H9 (cell line): ENCODE measurements at regions not wholly inside any gene's neighbourhood (a gene's known extent, or its start where the extent isn't known, plus 50 kb on each side); places are given as distances from the start of the nearest gene placed in this dataset.

ENCODE experiments used
- DNase-seq: peaks from one replicate; pipeline ENCODE4 v3.0.0-alpha.2; 2017
- H2AFZ ChIP-seq: one replicate; pipeline ENCODE4 v1.6.1; 2013; ENCODE audit warnings: mild to moderate bottlenecking, low read length, control low read depth, moderate library complexity
- H2AK5ac ChIP-seq: 2 replicates; pipeline ENCODE4 v1.6.1; 2013; ENCODE audit warnings: low read length, control low read depth, mixed read lengths; ENCODE audit not compliant: insufficient read length
- H2BK120ac ChIP-seq: one replicate; pipeline ENCODE4 v1.6.1; 2013; ENCODE audit warnings: low read depth, mild to moderate bottlenecking, low read length, control low read depth, inconsistent platforms; ENCODE audit not compliant: poor library complexity, severe bottlenecking
- H2BK12ac ChIP-seq: 2 replicates; pipeline ENCODE4 v1.6.1; 2013; ENCODE audit warnings: low read length, control low read depth, mixed read lengths, low read depth; ENCODE audit not compliant: insufficient read length
- H2BK15ac ChIP-seq: 2 replicates; pipeline ENCODE4 v1.6.1; 2013; ENCODE audit warnings: low read depth, low read length, control low read depth
- H2BK20ac ChIP-seq: one replicate; pipeline ENCODE4 v1.6.1; 2013; ENCODE audit warnings: low read depth, mild to moderate bottlenecking, low read length, control low read depth, inconsistent platforms; ENCODE audit not compliant: poor library complexity, severe bottlenecking
- H2BK5ac ChIP-seq: 2 replicates; pipeline ENCODE4 v1.6.1; 2013; ENCODE audit warnings: low read length, control low read depth, mixed read lengths; ENCODE audit not compliant: insufficient read length
- H3K14ac ChIP-seq: 2 replicates; pipeline ENCODE4 v1.6.1; 2013; ENCODE audit warnings: low read length, control low read depth; ENCODE audit not compliant: insufficient read depth
- H3K18ac ChIP-seq: 2 replicates; pipeline ENCODE4 v1.6.1; 2013; ENCODE audit warnings: low read depth, mild to moderate bottlenecking, mixed read lengths, low read length, control low read depth; ENCODE audit not compliant: insufficient read length
- H3K23ac ChIP-seq: 2 replicates; pipeline ENCODE4 v1.6.1; 2013; ENCODE audit warnings: low read length, control low read depth, mixed read lengths, low read depth; ENCODE audit not compliant: insufficient read length
- H3K23me2 ChIP-seq: 2 replicates; pipeline ENCODE4 v1.6.1; 2013; ENCODE audit warnings: low read depth, mild to moderate bottlenecking, mixed read lengths, low read length, control low read depth; ENCODE audit not compliant: insufficient read length, poor library complexity, severe bottlenecking
- H3K27ac ChIP-seq: 2 replicates; pipeline ENCODE4 v1.5.1; 2013; ENCODE audit warnings: low read length, control low read depth, mixed read lengths, low read depth; ENCODE audit not compliant: insufficient read length
- H3K27me3 ChIP-seq: 2 replicates; pipeline ENCODE4 v1.6.1; 2013; ENCODE audit warnings: low read length, control low read depth, inconsistent platforms; ENCODE audit not compliant: insufficient read depth
- H3K4ac ChIP-seq: 2 replicates; pipeline ENCODE4 v1.6.1; 2013; ENCODE audit warnings: low read depth, mild to moderate bottlenecking, control low read depth, inconsistent platforms, low read length, moderate library complexity
- H3K4me1 ChIP-seq: 2 replicates; pipeline ENCODE4 v1.6.1; 2013; ENCODE audit warnings: low read length, control low read depth, inconsistent platforms; ENCODE audit not compliant: insufficient read depth
- H3K4me2 ChIP-seq: 2 replicates; pipeline ENCODE4 v1.6.1; 2013; ENCODE audit warnings: low read length, control low read depth, mixed read lengths; ENCODE audit not compliant: insufficient read length, insufficient read depth
- H3K56ac ChIP-seq: 2 replicates; pipeline ENCODE4 v1.6.1; 2013; ENCODE audit warnings: low read depth, mild to moderate bottlenecking, mixed read lengths, low read length, control low read depth; ENCODE audit not compliant: insufficient read length
- H3K79me1 ChIP-seq: 2 replicates; pipeline ENCODE4 v1.6.1; 2013; ENCODE audit warnings: low read depth, mild to moderate bottlenecking, moderate library complexity, low read length, control low read depth, inconsistent platforms; ENCODE audit not compliant: insufficient read depth, poor library complexity, severe bottlenecking
- H3K79me2 ChIP-seq: 2 replicates; pipeline ENCODE4 v1.6.1; 2013; ENCODE audit warnings: low read length, control low read depth, inconsistent platforms; ENCODE audit not compliant: insufficient read depth
- H3K9ac ChIP-seq: 2 replicates; pipeline ENCODE4 v1.6.1; 2013; ENCODE audit warnings: low read length, control low read depth, mixed read lengths; ENCODE audit not compliant: insufficient read length; ENCODE audit errors: extremely low read depth
- H3K9me3 ChIP-seq: one replicate; pipeline ENCODE4 v1.6.1; 2013; ENCODE audit warnings: low read depth, low read length, inconsistent platforms; ENCODE audit not compliant: control insufficient read depth
- H3T11ph ChIP-seq: one replicate; pipeline ENCODE4 v1.6.1; 2013; ENCODE audit warnings: mild to moderate bottlenecking, low read length, control low read depth, inconsistent platforms
- H4K20me1 ChIP-seq: one replicate; pipeline ENCODE4 v1.6.1; 2013; ENCODE audit not compliant: control insufficient read depth, insufficient read length, insufficient read depth
- H4K5ac ChIP-seq: 2 replicates; pipeline ENCODE4 v1.6.1; 2013; ENCODE audit warnings: low read depth, mild to moderate bottlenecking, mixed read lengths, low read length, control low read depth; ENCODE audit not compliant: insufficient read length
- H4K8ac ChIP-seq: replicated peaks from 2 replicates; pipeline ENCODE4 v1.6.1; 2013; ENCODE audit warnings: low read length, control low read depth, mixed read lengths, low read depth; ENCODE audit not compliant: insufficient read length
- H4K91ac ChIP-seq: 2 replicates; pipeline ENCODE4 v1.6.1; 2013; ENCODE audit warnings: low read depth, mild to moderate bottlenecking, moderate library complexity, mixed read lengths, low read length, control low read depth; ENCODE audit not compliant: insufficient read length
- H3K27ac Mint-ChIP-seq, 3 experiments: 2 replicates in 2 of 3; 3 replicates in 1 of 3; pipeline ENCODE4 v1.8.0; 2020 to 2021; ENCODE audit warnings: mixed read lengths in 3 of 3, mild to moderate bottlenecking in 1 of 3, moderate library complexity in 1 of 3
- H3K27me3 Mint-ChIP-seq: 2 replicates; pipeline ENCODE4 v1.8.0; 2021; ENCODE audit warnings: low read depth, mild to moderate bottlenecking, moderate library complexity, mixed read lengths
- H3K36me3 Mint-ChIP-seq, 3 experiments: 2 replicates in 2 of 3; 3 replicates in 1 of 3; pipeline ENCODE4 v1.8.0; 2020 to 2021; ENCODE audit warnings: low read depth in 3 of 3, mixed read lengths in 3 of 3; ENCODE audit not compliant: insufficient read depth in 1 of 3
- H3K4me1 Mint-ChIP-seq, 2 experiments: 2 replicates each; pipeline ENCODE4 v1.8.0; 2020; ENCODE audit warnings: mixed read lengths in 2 of 2
- H3K4me3 Mint-ChIP-seq, 2 experiments: 2 replicates in 1 of 2; 3 replicates in 1 of 2; pipeline ENCODE4 v1.8.0; 2020 to 2021; ENCODE audit warnings: mild to moderate bottlenecking in 2 of 2, mixed read lengths in 2 of 2, moderate library complexity in 1 of 2
- H3K9me3 Mint-ChIP-seq, 2 experiments: 2 replicates in 1 of 2; 3 replicates in 1 of 2; pipeline ENCODE4 v1.8.0; 2020; ENCODE audit warnings: mild to moderate bottlenecking in 2 of 2, mixed read lengths in 2 of 2, moderate library complexity in 1 of 2
- CTCF ChIP-seq: fragments of 200-600 bp; sonication (generic); conservative IDR thresholded peaks from 3 replicates; pipeline ENCODE4 v1.8.0; 2021; ENCODE audit warnings: antibody characterized with exemption, mild to moderate bottlenecking
- WGBS: extraction: QIAGEN DNeasy Blood & Tissue Kit; methylation state at CpG from one replicate; pipeline ENCODE4 v1.1.7; 2013; ENCODE audit warnings: missing lambda C conversion rate, low lambda C conversion rate, mixed read lengths; ENCODE audit not compliant: insufficient read length; ENCODE audit errors: extremely low coverage; 5-methylcytosine and 5-hydroxymethylcytosine counted together

GRCh38 chr17:13947499-13947898, 121.8 kb upstream of the COX10 start:
- Histone ChIP-seq H3K4me1 (no peaks in the 10 kb centered on the region), H3K27me3 (no peaks in the 10 kb centered on the region), H3K27ac (no peak overlapping the region), H3K4me2 (no peak overlapping the region), H2BK15ac (no peak overlapping the region), H4K8ac (no peak overlapping the region), H3K14ac (no peak overlapping the region), H4K5ac (no peak overlapping the region), H3K18ac (no peak overlapping the region), H3K56ac (no peak overlapping the region), H4K91ac (no peak overlapping the region), H3K9me3 (no peaks in the 10 kb centered on the region), H3K23ac (no peak overlapping the region), H3T11ph (no peak overlapping the region), H4K20me1 (no peaks in the 10 kb centered on the region), H3K4ac (no peak overlapping the region), H2BK12ac (no peak overlapping the region), H3K79me2 (no peaks in the 10 kb centered on the region), H3K79me1 (no peaks in the 10 kb centered on the region), H2AK5ac (no peak overlapping the region), H2AFZ (no peak overlapping the region), H2BK20ac (no peak overlapping the region), H3K23me2 (no peaks in the 10 kb centered on the region), H2BK5ac (no peak overlapping the region), H2BK120ac (no peak overlapping the region), H3K9ac (no peak overlapping the region)
- no peaks in the 10 kb centered on the region for H3K36me3 Mint-ChIP-seq
- H3K27ac Mint-ChIP-seq: no peak overlapping the region; a peak in 1 of 7 replicates
- no CpG with 5 or more reads among the region's 6 CpGs for WGBS
- no peaks in the 10 kb centered on the region for H3K9me3 Mint-ChIP-seq
- H3K4me3 Mint-ChIP-seq: no peak overlapping the region
- no peaks in the 10 kb centered on the region; the same call in 1 of the 2 replicates for H3K27me3 Mint-ChIP-seq
- no peak for DNase-seq
- no peaks in the 10 kb centered on the region for H3K4me1 Mint-ChIP-seq
- no peak for TF ChIP-seq CTCF
